GM19023 (cell line): ENCODE measurements at regions not wholly inside any gene's neighbourhood (a gene's known extent, or its start where the extent isn't known, plus 50 kb on each side); places are given as distances from the start of the nearest gene placed in this dataset.

Experiments used
- ATAC-seq: cut with Tn5 transposase; IDR thresholded peaks from one replicate; pipeline ENCODE4 v1.9.1; 2021; ENCODE audit warnings: mild to moderate bottlenecking, moderate library complexity; ENCODE audit not compliant: unreplicated experiment

DNA sequence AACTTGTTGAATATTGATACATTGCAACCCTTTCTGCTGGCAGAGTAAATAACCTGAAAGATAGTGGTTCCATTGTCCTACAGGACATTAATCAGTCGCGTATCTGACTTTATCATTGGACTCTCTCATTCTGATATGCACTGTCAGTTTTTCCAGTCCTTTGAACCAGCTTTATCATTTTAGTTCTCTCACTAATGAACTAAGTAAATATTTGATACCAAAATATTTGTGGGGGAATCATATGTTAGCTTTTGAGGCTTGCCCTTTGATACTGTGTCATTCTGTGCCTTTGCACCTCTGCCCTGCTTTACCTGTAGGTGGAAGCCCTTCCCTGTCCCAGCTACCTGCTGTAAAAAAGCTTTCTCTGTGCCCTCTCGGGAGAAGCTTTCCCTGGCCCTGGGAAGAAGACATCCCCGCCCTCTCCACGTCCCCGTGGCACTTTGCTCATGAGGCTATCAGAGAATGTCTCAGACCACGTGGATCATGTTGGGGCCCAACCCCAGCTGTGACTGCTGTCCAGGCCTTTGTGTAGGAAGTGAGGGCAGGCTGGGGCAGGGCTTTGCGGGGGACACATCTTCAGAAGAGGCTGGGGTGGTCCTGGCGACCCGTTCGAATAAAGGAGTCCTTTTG, 117.8 kb upstream of the NXT1 start:
- no peak for ATAC-seq

DNA sequence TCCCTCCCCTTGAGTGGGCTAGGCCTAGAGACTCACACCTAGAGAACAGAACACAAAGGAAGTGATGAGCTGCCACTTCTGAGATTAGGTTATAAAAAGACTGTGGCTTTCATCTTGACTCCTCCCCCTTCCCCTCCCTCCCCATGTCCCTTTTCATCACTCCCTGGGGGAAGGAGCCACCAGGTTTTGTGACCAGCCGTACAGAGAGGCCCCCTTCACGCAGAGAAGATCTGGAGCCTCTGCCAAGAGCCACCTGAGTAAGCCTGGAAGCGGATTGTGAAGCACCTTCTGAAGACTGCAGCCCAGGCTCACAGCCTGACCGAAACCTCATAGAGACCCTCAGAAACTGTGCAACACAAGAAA, 118.4 kb upstream of the NXT1 start:
- ATAC-seq: no peak

DNA sequence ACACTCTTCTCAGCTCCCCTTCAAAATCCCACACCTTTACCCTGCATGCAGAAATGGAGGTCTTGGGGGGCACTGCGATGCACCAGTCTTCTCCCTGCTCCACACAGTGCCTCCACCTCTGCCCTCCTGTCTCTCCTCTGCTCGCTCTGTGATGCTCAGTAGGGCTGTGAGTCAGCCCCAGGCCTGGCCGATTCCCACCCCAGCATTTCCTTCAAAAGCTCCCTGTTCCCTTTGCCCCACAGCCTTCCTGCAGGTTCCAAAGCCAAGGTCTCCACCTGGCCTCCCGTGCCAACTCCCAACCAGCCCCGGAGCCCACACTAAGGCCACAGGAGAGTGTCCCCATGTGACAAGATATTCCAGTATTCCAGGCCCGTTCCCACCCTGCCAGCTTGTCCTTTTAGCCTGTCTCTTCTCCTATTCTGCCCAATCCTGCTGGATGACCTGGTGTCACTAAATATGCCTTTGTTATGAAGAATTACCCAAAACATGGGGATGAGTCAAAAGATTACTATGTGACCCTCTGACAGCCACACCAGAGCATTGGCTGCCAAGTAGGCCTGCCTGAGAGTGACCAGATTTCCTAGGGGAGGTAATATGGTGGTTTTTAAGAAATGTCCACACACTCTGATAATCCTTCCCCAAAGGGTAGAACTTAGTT, 118.9 kb upstream of the NXT1 start:
- no peak for ATAC-seq

DNA sequence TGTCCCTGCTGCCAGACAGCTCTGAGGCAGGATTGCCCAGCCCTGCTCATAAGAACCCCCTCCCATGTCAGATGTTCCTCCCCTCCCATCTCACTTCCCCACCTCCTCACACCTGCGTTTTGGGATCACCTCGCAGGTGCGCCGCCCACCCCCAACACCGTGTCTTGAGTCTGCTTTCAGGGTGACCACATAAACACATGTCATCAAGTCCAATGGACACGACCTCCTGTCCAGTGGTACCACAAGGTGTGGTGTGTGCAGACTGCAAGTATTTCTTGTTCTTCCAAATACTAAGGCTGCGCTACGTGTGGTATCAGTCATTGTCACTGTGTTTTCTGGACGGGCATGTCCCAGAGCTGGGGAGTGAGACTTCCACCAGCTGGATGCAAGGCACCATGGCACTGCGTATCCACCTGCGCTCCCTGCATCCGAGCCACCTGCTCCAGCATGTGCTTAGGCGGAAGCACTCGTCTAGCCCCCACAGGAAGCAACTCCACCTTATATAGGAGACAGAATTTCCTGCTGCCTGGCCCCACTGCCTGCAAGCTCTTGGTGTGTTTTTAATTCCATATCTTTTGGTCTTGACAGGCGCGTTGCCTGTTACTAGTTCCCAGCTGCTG, 119.7 kb upstream of the NXT1 start:
- ATAC-seq: no peak

DNA sequence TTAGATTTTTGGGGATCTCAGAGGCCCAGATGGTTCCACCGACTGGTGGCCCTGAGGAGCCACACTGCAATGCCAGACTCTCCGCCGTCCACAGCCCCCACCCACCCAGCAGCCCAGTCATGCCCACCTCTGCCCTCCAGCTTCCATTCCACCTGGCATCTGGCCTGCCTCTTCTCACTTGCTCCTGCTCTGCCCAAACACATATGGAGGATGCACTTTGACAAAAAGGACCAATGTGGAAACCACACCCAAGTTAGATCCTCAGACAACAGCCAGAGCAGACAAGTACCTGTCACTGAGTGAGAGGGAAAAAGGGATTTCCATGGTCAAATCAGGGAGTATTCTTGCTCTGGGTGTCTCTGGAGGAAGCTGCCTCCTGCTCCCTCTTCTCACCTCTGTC, 120.6 kb upstream of the NXT1 start:
- ATAC-seq: no peak

DNA sequence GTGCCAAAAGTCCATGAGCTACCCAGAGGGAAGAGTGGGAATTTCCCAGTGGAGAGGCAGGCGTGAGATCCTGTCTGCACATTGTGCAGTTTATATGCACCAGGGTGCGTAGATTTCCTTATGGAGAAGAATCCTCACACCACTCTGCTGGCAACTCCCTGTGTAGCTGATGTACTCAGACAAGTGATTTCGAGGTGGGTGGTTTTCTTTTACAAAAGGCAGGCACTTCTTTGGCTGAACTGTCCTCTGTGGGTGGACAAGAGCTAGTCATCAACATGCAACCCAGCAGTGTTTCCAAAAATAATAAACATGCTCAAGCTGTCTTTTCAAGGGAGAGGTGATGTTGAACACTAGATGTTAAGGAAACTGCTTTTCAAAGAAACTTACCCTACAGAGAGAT, 121.7 kb upstream of the NXT1 start:
- no peak for ATAC-seq

DNA sequence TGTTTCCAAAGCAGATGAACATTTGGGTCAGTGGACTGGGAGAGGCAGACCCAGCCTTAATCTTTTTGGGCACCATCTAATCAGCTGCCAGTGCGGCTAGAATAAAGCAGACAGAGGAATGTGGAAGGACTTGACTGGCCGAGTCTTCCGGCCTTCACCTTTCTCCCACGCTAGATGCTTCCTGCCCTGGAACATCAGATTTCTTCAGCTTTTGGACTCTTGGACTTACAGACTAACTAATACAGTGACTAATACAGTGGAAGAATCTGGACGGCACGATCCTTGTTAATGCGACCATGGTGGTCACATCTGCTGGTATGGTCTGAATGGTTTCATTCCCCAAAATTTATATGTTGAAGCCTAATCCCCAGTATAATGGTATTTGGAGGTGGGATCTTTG, 122.6 kb upstream of the NXT1 start:
- no peak for ATAC-seq

DNA sequence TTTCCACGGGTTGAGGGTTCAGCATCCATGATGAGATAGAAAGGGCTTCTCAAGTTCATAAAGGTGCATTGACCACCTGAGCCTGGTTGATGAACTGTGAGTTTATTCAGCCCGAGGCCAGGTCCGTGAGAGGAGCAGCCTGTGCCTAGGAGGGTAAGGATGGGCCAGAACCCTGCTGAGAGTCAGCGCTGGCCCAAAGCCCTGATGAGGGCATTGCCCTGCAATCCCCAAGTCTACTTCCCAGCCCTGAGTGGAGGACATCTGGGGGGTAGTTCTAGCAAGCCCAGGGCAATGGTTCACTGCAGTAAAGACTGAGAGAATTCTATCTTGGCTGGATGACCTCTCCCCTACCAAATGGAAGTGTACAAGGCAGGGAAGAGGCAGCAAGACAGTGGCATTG, 123.3 kb upstream of the NXT1 start:
- no peak for ATAC-seq

DNA sequence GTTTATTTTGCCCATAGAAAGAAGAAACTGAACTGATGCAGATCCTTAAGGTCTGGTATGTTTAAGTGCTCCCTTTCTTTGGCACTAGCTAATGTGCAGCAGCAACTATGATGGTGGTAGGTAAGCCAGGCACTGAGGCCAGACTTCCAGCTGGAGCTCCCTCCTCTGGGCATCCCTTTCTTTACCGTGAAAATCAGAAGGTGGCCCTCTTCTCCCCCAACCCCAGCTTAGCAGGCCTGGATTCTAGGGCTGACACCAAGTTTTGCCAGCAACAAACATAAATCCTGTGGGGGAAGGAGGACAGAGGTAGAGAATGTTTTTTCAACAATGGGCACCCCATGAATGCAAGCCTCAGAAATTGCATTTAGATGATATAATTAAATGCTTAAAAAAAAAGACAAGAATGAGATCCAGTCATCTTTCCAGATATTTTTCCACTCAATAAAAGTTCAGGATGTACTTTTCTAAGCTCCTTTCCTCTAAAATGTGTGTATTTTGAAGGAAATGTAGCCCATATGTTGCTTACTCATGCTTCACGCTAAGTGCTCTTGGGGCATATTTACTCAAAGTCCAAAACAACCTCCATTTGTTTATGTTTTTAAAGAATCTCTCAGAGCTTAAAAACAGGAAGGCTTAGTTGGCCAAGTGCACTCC, 123.9 kb upstream of the NXT1 start:
- ATAC-seq: no peak

DNA sequence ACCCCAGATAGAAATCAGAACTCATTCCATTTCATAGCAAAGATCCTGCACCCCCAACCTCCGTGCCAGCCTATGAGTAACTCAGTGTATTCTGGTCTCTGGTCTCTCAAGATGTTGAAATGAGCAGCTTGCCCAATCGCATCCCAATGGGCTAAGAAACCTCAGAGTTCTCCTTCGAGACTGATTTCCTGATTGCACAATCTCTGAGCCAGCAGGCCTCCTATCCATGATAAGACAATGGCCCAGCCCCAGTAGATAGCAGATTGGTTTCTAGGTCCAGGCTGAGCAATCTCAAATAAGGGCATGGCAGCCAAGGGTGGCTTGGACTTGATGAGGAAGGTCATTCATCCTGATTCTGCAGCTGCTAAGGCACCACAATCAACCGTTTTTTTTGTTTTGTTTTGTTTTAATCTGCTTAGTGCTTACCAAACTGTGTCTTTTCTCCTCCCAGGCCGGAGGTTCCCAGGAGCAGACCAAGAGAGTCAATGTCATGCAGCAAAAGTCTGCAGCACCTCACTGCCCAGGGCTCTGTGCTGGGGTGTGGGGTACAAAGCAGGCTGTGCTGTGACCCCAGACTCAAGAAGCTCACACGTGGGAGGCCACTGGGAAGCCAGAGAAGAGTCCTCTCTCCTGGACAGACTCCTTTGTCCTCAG, 125.1 kb upstream of the NXT1 start:
- ATAC-seq: no peak

DNA sequence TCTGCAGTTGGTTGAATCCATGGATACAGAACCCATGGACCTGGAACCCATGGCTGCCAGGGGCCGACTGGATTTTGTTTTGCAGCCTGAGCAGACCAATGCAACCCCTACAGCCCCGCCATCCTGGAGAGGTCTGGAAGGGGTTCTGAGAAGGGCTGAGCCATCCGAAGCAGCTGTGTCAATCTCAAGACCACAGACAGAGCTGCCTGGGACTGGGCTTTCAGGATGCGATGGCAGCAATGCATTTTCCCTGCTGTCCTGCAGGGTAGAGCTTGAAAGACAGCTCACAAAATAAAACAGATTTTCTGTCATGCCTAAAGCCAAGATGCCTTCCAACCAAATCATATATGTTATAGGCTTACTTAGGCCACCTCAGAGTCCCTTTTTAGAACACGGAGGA, 125.8 kb upstream of the NXT1 start:
- no peak for ATAC-seq

DNA sequence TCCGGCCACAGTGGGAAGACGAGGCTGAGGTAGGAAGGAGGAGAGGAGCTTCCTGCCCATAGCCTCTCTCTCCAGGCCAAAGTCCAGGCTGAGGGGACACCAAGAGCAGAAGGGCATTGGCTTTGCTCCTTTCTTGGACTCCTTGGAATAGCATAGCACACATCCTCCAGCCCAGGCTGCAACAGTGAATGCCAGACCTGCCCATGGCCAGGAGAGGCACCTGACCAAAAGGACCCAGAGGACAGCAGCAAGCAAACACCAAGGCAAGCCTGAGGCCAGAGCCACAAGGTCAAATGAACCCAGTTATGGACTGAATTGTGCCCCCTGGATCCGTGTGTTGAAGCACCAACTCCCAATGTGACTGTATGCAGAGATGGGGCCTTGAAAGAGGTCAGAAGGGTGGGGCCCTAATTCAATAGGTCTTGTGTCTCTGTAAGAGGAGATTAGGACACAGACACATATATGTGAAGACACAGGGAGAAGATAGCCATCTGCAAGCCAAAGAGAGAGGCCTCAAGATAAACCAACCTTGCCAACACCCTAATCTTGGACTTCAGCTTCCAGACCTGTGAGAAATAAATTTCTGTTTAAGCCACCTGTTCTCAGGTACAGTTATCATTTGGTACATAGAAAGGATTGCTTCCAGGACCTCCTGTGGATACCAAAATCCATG, 126.5 kb upstream of the NXT1 start:
- no peak for ATAC-seq

DNA sequence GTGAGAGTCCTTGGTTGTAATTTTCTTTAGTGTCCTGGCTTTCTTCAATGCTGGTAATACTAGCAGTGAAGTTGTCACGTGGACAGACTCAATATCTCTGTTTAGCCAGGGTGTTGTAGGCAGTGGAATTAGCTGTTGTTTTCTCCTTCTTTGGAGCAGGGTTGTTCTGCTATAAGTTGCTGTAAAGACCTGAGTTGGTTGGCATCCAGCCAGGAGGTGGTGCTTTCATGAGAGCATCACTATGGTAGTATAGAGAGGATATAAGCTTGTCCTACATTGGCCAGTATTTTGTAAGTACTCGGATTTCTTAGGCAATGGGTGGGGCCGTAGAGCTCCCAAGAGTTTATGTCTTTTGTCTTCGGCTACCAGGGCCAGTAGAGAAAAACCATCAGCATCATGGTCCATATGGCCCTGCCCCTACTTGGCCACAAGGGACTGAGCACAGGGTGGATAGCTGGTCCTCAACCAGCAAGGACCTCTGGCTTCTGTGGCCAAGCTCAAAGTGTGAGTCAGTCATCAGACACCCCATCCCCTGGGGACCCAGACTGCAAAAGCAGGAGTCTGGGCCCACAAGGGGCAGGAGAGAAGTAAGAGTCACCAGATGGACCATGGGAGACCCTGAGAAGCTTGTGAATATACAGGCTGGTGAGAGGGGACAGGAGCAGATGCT, 127.9 kb upstream of the NXT1 start:
- ATAC-seq: no peak

DNA sequence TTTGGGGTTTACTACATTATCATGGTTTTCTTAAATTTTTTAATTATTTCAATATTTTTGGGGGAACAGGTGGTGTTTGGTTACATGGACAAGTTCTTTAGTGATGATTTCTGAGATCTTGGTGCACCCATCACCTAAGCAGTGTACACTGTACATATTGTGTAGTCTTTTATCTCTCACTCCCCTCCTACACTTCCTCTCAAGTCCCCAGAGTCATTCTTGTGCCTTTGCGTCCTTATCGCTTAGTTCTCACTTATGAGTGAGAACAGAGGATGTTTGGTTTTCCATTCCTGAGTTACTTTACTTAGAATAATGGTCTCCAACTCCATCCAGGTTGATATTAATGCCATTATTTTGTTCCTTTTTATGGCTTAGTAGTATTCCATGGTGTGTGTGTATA, 130.9 kb upstream of the CD93 start:
- no peak for ATAC-seq

DNA sequence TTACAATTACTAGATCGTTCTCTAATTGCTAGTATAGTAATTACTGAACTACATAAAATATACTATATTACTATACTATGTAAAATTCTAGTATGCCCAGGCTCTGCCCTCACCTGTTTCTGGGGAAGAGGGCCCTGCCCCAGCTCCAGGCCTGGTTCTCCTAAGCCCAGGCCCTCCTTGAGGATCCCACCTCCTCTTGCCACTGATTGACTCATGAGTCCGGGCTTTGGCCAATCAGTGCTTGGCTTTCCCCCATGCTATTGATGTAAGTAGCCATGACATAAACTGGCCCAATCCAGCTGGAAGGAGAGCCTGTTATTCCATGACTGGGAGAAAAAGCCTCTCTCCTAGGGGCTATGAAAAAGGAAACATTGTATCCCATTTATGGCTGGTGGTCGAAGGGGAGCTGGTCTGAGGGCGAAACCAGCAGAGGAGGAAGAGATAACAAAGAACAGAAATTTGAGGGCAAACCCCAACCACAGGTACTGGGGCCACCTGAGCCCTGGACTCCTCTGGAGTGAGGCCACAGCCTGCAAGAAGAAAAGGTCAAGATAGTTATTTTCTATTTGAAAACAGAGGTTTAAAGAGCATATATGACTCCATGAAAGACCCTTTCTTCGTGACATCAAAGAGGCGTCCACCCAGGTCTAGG, 129.3 kb upstream of the CD93 start:
- no peak for ATAC-seq

DNA sequence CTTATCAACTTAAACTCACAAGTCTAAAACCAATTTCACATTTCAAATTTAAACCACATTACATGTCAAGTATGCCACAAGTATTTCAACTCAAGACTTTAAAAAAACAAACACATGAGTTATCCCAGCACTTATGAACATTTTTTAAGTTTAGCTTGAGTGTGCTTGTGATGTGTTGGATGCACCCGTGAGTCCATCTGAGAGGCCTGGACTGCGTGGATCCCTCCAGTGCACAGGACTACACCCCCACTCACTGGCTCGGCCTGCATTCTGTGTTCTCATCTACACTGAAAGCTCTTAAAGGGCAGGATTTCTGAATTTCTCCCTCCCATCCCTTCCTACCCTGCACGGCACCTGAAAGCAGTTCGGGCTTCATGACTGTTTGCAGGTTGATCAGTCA, 128.8 kb upstream of the CD93 start:
- ATAC-seq: no peak

DNA sequence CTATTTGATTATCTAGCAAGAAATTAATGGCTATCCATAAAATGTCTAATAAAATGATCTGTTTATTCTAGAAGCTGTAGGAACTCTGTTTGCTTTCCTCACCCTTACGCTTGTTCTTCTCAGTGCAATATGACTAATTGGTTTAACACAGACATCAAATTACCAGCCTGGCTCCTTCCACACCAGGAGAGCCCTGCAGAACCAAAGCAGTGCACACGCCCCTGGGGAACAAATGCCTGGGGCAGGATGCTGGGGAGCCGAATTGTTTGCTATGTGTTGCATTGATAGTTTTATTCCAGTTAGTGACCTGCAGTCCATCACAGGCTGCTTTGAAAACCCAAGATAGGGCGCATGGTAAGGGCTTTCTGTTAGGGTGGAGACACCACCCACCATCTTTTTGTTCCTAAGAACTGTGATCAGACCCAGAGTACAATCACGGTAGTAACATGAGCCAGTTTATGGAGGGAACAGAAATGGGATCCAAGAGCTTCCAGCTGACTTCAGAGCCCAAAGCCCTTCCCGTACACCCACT, 126.4 kb upstream of the CD93 start:
- ATAC-seq: no peak

DNA sequence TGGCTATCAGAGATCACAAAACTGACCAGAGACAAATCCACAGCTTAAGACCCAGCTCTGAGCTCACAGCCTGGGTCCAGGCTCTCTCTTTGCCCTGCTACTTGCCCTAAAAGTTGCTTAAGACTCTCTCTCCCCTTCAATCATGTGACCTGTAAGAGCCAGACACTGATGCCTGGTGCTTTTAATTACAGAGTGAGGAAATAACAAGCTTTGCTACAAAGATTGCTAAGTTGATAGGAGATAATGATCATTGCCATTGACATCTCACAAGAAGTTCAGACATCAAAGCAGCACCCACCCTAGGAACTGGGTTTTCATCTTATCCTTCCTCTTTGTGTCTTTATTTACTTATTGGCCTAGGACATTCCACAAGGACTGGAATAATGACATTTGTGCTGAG, 125.9 kb upstream of the CD93 start:
- ATAC-seq: no peak

DNA sequence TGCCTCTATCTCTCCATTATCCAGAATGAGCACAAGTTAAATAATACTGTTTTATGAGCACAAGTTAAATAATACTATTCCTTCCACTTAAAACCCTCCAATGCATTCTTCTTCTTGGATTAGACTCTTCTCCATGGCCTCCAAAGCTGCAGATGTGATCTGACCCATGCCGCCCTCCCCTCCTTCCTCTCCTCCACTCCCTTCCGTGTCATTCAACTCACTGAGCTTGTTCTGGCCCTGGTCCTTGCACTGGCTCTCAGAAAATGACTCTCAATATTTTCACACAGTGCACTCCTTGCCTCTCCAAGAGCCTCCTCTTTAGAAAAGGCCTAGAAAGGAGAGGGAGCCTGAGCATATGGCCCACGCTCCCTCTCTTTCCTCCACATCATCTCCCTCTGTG, 125.0 kb upstream of the CD93 start:
- ATAC-seq: no peak
